Daoy (cell line): ENCODE measurements at regions not wholly inside any gene's neighbourhood (a gene's known extent, or its start where the extent isn't known, plus 50 kb on each side); places are given as distances from the start of the nearest gene placed in this dataset.
"Not testable (repeated sequence)": the region's sequence is repeated elsewhere in the genome, so short reads cannot be mapped to it uniquely, and the experiment has no call there.

Source experiments
- DNase-seq: peaks from one replicate; pipeline ENCODE4 v3.0.0-alpha.2; 2015; ENCODE audit warnings: low read depth

DNA sequence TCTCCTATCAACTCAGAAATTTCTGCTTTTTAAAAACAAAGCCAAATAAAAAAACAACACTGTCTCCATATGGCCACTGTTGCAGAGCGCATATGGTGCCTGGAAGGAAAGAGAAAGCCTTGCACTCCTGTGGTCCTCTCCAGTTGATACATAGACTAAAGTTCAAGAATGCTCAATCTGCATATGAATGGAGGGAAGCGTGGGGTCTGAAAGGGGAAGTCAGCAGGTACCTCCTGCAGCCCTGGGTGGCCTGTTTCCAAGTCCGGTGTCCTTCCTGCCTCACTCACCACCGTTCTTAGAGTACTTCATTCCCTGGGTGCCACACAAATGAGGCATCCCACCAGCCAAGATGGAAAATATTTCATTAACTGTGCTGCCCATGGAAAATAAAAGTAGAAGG, 138.3 kb upstream of the PALS2 start:
- DNase-seq = no peak

DNA sequence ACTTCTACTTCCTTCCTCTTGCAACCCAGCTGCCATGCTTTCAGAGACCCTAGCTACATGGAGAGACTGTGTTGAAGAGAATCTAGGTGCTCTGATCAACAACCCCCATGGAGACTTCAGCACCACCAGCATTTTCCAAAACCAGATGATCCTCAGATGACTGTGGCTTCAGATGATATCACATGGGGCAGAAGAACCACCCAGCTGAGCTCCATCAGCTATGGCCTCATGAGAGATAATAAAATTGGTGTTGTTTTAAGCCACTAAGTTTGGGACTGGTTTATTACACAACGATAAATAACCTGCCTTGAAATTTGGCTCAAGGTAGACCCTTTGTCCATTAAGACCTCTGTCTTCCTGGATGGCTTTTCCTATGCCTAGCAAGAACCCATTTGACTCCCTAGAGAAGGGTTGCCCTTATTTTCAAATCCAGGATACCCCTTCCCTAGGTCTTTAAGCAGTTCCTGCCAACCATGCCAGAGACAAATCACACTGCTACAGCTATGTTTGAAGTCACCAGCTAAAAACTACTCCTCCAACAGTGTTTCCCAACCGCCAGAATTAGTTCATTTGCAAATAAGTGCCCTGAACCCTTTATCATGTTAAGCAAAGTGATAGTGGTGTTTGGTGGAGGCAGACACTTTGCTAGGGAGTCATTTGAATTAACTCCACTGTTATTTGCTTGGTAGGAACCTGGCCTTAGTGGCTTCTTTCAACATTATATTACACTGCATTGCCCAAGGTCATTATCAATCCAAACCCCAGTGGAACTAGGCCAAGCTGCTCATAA, 136.9 kb upstream of the PALS2 start:
- no peak for DNase-seq

DNA sequence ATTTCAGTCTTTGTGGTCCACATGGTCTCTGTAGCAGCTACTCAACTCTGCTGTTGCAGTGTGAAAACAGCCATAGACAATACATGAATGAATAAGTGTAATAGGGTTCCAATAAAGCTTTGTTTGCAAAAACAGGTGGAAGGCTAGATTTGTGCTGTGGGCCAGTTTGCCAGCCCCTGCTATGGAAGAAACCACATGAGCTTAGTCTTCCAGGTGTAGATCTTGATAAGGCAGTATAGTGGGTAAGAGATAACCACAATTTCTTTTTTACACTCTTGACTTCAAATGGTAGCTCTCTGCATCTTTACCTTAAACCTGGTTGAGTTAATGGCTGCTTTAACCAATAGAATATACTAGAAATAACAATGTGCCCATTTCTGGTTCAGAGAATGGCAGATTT, 135.0 kb upstream of the PALS2 start:
- no peak for DNase-seq

DNA sequence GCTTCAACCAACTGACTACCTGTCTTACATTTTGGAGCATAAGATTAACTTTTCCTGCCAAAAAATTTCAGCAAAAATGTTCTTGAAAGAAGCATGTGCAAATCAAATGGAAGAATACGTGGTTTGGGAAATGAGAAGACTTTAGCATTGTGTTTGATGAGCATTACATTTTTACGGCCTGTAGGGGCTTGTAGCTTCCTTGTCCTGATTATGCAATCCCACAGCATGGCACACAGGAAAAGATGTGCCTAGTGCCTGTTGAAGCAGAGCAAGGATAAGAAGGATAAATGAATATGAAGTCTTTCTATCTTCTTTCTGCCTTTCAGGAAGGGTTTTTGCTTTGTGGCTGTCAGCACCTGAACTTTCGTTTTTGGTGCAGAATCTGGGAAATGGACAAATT, 134.1 kb upstream of the PALS2 start:
- not testable (repeated sequence) for DNase-seq

DNA sequence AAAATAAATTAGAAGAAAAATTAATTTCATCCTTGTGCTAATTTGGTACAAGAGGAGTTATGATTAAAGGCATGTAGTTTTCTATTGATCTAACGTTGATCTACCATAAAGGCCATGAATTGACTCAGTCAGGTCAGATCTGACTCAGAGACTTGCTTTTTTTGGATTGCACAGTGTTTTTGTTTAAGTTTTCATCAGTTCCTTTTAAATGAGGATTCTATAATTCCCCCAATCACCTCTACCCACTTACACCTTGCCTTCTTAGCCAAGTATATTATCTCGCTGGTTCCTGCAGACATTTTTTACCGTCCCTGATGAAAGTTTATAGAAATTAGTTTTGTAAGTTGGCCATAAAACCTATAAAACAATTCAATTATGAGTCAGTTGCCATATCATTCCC, 132.4 kb upstream of the PALS2 start:
- DNase-seq = peak; percentile 15

DNA sequence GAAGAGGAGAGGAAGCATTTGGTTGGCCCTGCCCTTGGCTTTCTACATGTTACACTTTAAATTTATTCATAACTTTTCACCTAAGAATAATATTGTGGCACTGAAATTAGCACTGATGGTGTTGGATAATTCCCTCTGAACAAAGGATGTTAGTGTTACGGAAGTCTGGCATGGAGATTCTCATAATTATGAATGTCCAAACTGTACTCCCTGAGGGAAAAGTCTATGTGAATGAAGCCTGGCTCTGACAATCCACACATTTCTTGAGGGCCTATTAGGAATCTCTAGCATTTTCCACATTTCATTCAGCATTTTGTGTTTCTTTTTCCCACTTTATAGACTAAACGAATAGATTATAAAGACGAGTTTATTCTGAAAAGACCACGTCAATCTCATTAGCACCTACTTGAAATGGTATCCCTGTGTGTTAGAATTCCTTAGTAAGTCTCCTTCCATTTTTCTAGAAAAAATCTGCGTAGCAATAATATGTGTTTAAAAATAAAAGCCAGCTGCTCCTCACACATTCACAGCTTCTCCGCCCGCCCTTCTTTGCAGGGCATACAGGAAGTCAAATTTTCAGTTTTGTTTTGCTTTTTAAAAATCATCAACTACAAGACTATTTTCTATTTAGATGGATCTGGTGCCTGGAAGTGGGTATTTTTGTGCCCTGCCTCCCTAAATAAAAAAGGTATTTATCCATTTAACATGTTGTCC, 131.8 kb upstream of the PALS2 start:
- DNase-seq = no peak

DNA sequence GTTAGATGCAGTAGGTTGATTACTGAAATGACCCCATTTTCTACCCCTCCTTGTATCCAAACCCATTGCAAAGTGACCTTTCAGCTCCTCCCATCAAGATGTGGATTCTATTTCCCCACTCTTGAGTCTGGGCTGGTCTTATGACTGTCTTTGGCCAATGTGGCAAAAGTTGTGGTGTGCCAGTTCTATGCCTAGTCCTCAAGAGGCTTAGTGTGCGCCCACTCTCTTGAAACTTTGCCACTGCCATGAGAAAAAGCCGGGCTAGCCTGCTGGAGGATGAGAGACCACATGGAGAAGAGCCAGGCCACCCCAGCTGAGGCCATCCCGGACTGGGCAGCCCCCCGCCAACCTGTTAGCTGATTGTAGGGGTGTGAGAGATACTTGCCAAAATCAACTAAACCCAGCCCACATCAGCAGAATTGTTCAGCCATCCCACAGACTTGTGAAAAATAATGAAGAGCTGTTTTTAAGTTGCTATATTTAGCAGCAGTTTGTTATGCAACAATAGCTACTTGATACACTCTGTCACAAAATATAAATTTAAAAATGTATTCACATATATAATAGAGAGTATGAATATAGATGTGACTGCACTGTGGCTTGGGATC, 131.0 kb upstream of the PALS2 start:
- DNase-seq = no peak

DNA sequence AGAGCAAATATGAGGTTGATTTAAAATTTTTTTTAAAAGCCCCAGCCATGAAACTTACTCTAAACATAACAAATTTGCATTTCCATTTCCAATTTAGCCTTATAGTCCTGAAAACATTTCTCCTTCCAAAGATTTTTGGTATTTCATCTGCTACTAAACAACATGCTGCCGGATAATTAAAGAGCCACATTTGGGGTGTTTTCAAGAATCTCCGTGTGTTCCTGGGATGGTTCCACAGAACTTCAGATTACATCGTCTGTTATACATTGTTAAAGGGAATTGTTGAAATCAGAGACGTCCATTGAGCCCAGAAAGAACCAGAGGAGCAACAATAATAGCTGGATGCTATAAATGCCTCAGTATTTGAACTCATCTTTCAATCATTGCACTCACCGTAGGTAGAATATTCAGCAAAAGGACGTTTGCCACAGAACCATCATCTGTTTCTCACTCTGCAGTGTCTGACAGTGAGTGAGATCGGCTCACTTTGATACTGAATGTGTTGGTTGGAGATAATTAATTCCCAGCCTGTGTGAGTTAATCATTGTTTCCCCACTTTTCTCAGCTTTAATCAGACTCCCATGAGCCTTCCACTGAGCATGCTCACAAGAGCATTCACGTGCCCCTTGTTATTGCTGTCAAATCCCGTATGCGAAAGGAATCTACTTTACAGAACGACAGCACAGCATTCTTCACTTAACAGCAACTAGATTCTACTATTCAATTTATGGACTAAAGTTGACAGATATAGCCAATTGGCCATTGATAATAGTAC, 128.4 kb upstream of the PALS2 start:
- no peak for DNase-seq

DNA sequence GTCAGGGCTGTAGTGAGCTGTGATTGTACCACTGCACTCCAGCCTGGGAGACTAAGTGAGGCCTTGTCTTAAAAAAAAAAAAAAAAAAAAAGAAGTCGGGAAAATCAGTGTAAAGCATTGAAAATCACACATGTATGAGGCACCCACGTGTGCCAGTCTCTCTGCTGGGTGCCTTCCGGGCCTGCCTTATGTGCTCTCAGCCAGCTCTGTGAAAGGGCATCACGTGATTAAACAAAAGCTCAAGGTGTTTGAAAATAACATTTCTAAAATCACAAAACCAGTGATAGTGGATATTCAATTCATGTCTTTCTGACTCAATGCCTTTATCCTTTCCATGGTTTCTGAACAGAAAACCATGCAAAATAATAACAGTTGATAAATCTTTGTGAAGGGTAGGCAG, 125.2 kb upstream of the PALS2 start:
- no peak for DNase-seq

DNA sequence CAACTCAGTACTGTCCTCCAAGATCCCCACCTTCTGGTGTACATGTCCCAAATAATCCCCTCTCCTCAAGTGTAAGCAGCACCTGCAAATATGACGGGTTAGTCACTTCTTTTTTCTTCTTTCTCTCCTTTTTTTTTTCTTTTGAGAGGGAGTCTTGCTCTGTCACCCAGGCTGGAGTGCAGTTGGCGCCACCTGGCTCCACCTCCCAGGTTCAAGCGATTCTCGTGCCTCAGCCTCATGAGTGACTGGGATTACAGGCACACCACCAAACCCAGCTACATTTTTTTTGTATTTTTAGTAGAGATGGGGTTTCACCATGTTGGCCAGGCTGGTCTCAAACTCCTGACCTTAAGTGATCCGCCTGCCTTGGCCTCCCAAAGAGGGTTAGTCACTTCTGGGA, 123.8 kb upstream of the PALS2 start:
- DNase-seq = not testable (repeated sequence)

DNA sequence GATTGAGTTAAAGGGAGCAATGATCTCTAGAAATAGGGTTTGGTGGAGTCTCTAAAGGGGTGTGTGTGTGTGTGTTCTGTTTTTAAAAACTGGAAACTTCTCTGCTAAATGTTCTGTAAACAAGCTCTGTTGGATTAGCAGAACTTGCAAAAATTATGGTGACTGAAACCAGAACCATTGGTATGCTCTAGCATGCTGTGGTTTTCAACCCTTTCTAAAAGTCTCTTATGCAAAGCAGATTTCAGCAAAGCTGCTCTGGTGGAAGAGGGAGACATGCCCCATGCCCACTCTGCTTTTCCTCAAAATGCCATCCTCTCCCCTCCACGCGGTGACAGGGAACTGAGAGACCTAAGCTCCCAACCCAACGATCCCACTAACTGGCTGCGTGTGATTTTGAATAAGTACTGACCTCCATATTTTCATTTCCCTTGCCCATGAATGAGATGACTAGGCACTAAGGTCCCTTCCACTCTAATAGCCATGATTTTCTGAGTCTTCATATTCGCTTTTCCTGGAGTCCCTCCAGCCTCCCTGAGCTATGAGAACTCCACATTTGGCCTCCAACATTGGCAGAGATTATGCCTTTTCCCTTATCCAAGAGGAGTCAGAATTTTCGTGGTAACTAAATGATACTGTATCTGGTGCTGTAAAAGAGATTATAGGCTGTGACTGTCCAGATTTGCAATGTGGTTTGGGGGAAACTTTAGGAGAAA, 117.3 kb upstream of the PALS2 start:
- DNase-seq = peak; percentile 33

DNA sequence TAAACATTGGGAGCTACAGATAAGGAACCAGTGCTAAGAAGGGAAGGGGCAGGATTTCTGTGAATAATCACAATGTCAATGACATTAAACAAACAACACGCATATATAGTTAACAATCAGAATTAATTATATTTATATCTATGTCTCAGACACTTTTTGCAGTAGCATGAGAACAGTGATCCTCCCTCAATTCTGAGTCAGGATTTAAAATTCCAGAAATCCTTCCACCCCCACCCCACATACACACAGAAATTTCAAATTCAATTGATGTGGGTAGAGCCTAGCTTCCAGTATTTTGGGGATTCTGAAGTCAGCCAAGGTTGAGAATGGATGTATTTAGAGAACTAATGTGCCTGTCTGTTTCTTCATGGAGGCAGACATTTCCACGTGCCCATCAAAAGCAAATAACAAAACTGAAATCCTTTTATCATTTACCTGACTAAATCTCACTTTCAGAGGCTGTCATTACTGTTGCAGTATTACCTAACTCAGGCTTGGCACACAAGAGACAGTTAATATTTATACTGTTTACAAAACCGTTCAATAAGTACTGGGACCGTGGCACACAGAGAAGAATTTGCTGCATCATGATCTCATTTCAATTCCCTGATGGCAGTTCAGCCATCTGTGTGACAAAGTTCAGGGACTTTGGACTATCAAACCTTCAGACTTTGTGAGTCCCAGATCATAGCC, 116.6 kb upstream of the PALS2 start:
- no peak for DNase-seq

DNA sequence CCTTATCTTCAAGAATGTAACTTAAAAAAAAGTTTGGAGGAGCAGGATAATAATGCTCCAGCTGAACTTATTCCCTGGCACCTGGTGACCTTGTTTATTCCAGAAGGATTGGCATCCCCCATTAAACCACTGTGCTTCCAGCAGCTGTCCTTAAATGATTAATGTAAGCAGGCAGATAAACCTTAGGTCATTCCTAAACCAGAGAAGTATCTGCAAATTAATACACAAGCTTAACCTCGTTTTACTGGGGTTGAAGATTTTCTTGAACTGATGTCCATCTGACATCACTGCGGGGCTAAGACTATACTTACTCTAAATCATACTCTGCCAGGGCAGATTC, 116.1 kb upstream of the PALS2 start:
- no peak for DNase-seq

DNA sequence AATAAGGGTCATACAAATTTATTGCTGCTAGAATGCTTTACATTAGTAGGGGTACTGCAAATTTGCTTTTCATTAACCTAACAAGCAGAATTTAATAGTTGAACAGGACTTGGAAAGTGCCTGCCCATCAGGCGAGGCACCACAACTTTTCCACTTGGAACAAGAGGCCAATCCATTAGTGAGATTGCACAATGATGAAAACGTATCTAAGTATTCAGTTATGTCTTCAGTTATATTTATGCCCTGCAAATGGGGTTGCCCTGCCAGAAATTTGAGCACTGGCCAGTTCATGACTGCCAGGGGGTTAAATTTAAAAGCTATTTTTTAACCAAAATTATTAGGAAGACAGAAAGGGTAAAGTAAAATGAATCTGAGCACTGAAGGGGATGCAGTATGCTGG, 111.1 kb upstream of the PALS2 start:
- DNase-seq = no peak

DNA sequence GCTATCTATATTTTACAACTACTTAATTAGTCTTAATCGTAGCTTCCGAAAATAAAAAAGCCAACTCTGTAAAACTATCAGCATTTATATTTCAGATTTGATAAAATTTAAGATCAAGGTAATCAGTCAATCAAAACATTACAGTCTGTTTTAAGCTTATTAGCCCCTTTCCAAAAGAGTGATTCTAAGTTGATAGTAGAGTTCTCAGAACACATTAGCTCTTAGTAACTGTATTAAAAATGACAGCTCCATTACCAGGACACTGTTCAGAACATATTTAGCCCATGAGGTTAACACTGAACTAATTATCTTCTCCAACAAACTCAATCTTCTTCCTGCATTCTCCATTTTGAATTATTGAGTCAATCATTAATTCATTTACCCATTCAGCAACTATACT, 110.3 kb upstream of the PALS2 start:
- no peak for DNase-seq

DNA sequence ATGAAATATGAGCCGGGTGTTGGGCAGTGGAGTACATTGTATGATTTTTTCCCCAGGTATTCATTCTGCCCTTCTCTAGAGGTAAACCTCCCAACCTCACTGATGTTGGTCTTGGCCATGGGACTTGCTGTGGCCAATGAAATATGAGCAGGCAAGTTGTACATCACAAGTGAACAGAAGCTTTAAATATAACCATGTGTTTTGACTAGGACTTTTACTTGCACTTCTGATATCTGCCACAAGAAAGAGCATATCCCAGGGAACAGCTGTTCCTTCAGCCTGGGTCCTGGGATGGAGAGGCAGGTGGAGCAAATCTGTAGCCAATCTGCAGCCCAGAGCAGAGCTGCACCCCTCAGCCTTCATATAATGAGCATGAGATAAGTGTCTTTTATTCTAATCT, 109.8 kb upstream of the PALS2 start:
- DNase-seq = no peak

DNA sequence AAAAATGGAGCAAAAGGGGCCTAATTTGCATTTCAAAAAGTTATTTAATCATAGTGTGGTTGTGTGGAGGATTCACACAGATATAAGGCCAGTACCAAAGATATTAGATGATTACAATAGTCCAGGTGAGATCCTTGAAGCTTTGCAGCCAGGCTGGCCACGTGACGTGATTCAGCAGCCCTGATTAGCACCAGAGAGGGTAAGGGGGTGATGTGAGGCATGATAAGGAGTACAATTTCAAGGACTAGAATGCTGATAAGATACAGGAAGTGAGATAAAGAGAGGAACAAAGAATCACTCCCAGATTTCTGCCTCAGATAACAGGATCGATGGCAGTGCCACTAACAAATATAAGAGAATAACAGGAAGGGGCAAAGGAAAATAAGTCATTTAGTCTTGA, 108.4 kb upstream of the PALS2 start:
- DNase-seq = no peak

DNA sequence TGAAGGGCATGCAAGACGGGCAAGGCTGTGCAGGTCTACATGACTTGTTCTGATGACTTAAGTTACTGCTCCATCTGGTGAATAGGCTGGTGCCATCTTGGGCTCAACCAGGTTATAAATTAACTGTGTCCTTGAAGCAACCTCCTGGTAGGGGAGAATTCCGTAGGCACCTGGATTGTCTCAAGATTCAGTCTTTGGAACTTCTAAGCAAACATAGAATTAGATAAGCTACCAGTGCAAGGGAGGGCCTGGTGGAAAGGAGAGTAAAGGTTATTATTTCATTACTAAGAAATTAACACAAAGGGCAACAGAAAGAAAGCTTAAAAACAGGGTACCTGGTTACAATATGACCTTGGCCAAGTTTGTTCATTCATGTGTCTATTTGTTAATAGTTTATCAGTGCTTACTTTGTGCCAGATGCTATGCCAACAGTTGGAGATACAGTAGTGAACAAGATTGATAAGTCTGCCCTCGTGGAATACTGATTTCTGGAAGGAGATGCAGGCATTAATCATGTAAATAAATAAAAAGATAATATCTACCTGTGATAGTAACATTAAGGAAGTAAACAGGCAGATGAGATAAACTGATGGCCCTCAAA, 107.0 kb upstream of the PALS2 start:
- no peak for DNase-seq

DNA sequence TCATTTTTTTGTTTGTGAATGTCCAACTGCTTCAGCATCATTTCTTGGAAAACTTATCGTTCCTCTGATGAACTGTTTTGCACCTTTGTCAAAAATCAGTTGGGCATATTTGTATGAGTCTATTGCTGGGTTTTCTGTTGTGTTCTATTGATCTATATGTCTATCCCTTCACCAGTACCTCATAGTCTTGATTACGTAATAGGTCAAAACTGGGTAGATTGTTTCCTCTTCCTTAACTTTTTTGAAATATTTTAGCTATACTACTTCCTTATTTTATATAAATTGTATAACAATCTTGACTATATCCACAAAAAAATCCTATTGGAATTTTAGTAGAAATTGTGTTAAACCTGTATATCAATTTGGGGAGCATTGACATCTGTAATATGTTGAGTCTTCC, 104.1 kb upstream of the PALS2 start:
- DNase-seq = no peak

DNA sequence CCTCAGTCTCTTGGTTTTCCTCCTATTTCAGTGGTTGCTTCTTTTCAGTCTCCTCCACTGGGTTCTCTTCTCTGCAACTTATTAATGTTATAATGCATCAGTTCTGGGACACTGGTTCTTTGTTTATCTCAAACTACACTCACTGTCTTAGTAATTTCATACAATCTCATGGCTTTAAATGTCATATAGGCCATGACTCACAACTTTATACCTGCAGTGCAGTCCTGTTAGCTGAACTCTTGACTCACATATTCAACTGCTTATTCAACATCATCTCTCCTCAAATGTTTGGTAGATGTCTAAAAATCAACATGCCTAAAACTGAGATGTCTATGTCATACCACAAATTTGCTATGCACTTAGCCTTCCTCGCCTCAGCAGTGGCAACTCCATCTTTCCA, 101.2 kb upstream of the PALS2 start:
- no peak for DNase-seq
